Activated effector memory CD4-positive, alpha-beta T cell treated with anti-CD3 and anti-CD28 coated beads, Interleukin-2, amount 50 U/mL, for 16 hours (primary cell): ENCODE measurements at regions not wholly inside any gene's neighbourhood (a gene's known extent, or its start where the extent isn't known, plus 50 kb on each side); places are given as distances from the start of the nearest gene placed in this dataset.
"Not testable (repeated sequence)": the region's sequence is repeated elsewhere in the genome, so short reads cannot be mapped to it uniquely, and the experiment has no call there.

ENCODE experiments used
- DNase-seq: peaks from one replicate; pipeline ENCODE4 v3.0.0-alpha.2; 2020

- no peak for DNase-seq
Measured at GRCh38 chr13:30816736-30817135, 81.4 kb downstream of the ALOX5AP start.

- DNase-seq: no peak
Measured at GRCh38 chr13:30818323-30818960, 83.1 kb downstream of the ALOX5AP start.

- no peak for DNase-seq
Measured at GRCh38 chr13:30819136-30819888, 84.0 kb downstream of the ALOX5AP start.

GRCh38 chr13:30821421-30821820 is 84.7 kb upstream of the MEDAG start:
- DNase-seq: no peak

- DNase-seq: no peak
Measured at GRCh38 chr13:30824651-30825050, 81.4 kb upstream of the MEDAG start.

- no peak for DNase-seq
Measured at GRCh38 chr13:30826911-30827577, 79.0 kb upstream of the MEDAG start.

GRCh38 chr13:30827578-30827925 is 78.5 kb upstream of the MEDAG start:
- no peak for DNase-seq

- DNase-seq: no peak
Measured at GRCh38 chr13:30829145-30829832, 76.8 kb upstream of the MEDAG start.

- no peak for DNase-seq
Measured at GRCh38 chr13:30829833-30830637, 76.0 kb upstream of the MEDAG start.

GRCh38 chr13:30830638-30830965 is 75.5 kb upstream of the MEDAG start:
- DNase-seq: no peak

- no peak for DNase-seq
Measured at GRCh38 chr13:30831515-30831914, 74.6 kb upstream of the MEDAG start.

- DNase-seq: no peak
Measured at GRCh38 chr13:30832377-30832776, 73.7 kb upstream of the MEDAG start.

- DNase-seq: peak; percentile 69
Measured at GRCh38 chr13:30832845-30833332, 73.2 kb upstream of the MEDAG start.

GRCh38 chr13:30835442-30835841 is 70.6 kb upstream of the MEDAG start:
- DNase-seq: no peak

- no peak for DNase-seq
Measured at GRCh38 chr13:30837227-30838159, 68.6 kb upstream of the MEDAG start.

- DNase-seq: not testable (repeated sequence)
Measured at GRCh38 chr13:30839636-30840035, 66.4 kb upstream of the MEDAG start.

- DNase-seq: no peak
Measured at GRCh38 chr13:30840515-30840914, 65.6 kb upstream of the MEDAG start.

- DNase-seq: no peak
Measured at GRCh38 chr13:30841154-30841553, 64.9 kb upstream of the MEDAG start.

GRCh38 chr13:30843548-30843947 is 62.5 kb upstream of the MEDAG start:
- no peak for DNase-seq

- no peak for DNase-seq
Measured at GRCh38 chr13:30844548-30845296, 61.3 kb upstream of the MEDAG start.
